ENCODE measurements at regions not wholly inside any gene's neighbourhood (a gene's known extent, or its start where the extent isn't known, plus 50 kb on each side); places are given as distances from the start of the nearest gene placed in this dataset.

DNA sequence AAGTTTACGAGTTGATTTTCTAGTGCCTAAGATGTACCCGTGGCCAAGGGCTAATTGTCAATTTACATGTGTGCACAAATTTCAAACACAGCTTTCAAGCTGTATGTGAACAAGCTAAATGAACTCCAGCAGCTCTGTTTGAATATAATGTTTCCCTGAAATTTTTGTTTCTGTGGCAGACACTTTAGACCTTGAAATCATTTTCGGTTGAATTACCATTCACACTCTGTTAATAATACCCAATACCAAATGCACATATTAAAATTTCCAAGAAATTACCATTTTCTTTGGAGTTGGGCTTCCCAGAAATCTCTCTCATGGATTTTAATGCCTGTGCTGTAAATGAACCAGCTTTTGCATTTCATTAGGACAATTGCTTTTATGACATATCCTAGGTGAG, 506.1 kb upstream of the ID4 start:
- Histone ChIP-seq H4K20me1 (ENCODE audit: low read depth, low read length) (no peaks in the 10 kb centered on the region), H3K79me2 (ENCODE audit: insufficient read depth, low read length) (no peaks in the 10 kb centered on the region), H3K9me2 (replicated peaks; ENCODE audit: insufficient read depth, low read length) (no peaks in the 10 kb centered on the region), H2AFZ (ENCODE audit: low read depth, low read length, severe bottlenecking) (no peak overlapping the region), H3K36me3 (ENCODE audit: low read length) (no peaks in the 10 kb centered on the region), H3K27me3 (ENCODE audit: low read length) (no peaks in the 10 kb centered on the region), H3K9me3 (ENCODE audit: insufficient read depth, low read length) (no peaks in the 10 kb centered on the region), H3K4me2 (ENCODE audit: low read depth, low read length, poor library complexity, severe bottlenecking) (no peak overlapping the region), H3F3A (ENCODE audit: insufficient read depth) (no peaks in the 10 kb centered on the region), H3K4me3 (ENCODE audit: insufficient read depth, low read length, poor library complexity, severe bottlenecking) (no peak overlapping the region), H3K27ac (ENCODE audit: low read depth, low read length) (no peak overlapping the region), H3K9ac (ENCODE audit: low read length) (no peak overlapping the region)
- TF ChIP-seq, protein P1, sequence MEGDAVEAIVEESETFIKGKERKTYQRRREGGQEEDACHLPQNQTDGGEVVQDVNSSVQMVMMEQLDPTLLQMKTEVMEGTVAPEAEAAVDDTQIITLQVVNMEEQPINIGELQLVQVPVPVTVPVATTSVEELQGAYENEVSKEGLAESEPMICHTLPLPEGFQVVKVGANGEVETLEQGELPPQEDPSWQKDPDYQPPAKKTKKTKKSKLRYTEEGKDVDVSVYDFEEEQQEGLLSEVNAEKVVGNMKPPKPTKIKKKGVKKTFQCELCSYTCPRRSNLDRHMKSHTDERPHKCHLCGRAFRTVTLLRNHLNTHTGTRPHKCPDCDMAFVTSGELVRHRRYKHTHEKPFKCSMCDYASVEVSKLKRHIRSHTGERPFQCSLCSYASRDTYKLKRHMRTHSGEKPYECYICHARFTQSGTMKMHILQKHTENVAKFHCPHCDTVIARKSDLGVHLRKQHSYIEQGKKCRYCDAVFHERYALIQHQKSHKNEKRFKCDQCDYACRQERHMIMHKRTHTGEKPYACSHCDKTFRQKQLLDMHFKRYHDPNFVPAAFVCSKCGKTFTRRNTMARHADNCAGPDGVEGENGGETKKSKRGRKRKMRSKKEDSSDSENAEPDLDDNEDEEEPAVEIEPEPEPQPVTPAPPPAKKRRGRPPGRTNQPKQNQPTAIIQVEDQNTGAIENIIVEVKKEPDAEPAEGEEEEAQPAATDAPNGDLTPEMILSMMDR (IDR thresholded peaks at IDR 0.05; ENCODE audit: insufficient read depth, low read length, poor library complexity, severe bottlenecking), result no peak
- no peak for TF ChIP-seq EZH2phosphoT487 (conservative IDR thresholded peaks at IDR 0.05; ENCODE audit: low read length)

DNA sequence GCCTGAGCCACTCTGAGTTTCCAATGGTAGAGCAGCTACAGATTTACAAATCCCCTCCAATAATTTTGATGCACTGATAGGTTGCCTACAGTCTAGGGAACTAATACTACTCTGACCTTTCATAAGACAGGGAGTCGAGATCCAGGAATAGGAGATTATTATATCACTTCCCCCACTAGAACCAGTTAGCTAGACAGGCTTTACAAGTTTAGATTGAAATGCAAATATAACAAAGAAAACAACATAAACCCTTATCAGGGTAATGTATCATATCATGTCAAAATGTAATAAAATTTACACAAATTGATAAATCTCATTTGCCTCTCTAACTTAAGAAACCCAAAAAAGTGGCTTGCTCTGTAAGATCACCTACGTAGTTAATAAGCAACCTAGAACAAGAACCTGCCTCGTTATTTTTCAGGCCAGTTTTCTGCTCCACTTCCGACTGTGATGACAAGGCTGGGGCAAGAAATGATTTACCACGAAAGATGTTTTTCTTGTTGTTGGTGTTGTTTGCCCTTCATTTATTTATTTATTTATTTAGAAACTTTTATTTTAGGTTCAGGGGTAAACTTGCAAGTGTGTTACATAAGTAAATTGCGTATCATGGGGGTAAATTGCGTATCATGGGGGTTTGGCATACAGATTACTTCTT, 504.2 kb upstream of the ID4 start:
- H3K9ac ChIP-seq (ENCODE audit: low read length), result no peak overlapping the region
- H3K27me3 ChIP-seq (ENCODE audit: low read length), result no peaks in the 10 kb centered on the region
- H2AFZ ChIP-seq (ENCODE audit: low read depth, low read length, severe bottlenecking), result no peak overlapping the region
- no peaks in the 10 kb centered on the region for H3K79me2 ChIP-seq (ENCODE audit: insufficient read depth, low read length)
- H3K36me3 ChIP-seq (ENCODE audit: low read length), result no peaks in the 10 kb centered on the region
- no peaks in the 10 kb centered on the region for H3K9me2 ChIP-seq (replicated peaks; ENCODE audit: insufficient read depth, low read length)
- no peaks in the 10 kb centered on the region for H4K20me1 ChIP-seq (ENCODE audit: low read depth, low read length)
- H3K9me3 ChIP-seq (ENCODE audit: insufficient read depth, low read length), result no peaks in the 10 kb centered on the region
- H3K27ac ChIP-seq (ENCODE audit: low read depth, low read length), result no peak overlapping the region
- TF ChIP-seq EZH2phosphoT487 (conservative IDR thresholded peaks at IDR 0.05; ENCODE audit: low read length), result no peak
- TF ChIP-seq, protein P1 (IDR thresholded peaks at IDR 0.05; ENCODE audit: insufficient read depth, low read length, poor library complexity, severe bottlenecking), result no peak
- no peak overlapping the region for H3K4me3 ChIP-seq (ENCODE audit: insufficient read depth, low read length, poor library complexity, severe bottlenecking)
- no peaks in the 10 kb centered on the region for H3F3A ChIP-seq (ENCODE audit: insufficient read depth)
- H3K4me2 ChIP-seq (ENCODE audit: low read depth, low read length, poor library complexity, severe bottlenecking), result no peak overlapping the region

DNA sequence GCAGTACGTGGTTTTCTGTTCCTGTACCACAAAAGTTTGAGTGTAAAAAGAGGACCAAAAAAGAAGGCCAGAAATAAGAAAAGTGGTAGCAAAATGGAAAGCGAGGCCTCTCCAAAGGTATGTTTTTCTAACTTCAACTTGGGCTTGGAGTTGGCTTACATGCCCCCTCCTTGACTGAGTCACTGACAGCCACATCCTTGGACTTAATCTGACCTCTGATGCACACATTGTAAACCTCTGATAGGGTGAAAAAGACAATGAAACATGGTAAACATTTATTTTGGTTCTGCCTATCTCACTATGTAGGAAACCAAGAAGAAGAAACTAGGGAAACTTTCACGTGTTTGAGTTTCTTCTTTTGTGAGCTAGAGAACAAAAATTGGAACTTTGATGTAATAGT, 503.2 kb upstream of the ID4 start:
- TF ChIP-seq, protein P1 (IDR thresholded peaks at IDR 0.05; ENCODE audit: insufficient read depth, low read length, poor library complexity, severe bottlenecking), result no peak
- TF ChIP-seq EZH2phosphoT487 (conservative IDR thresholded peaks at IDR 0.05; ENCODE audit: low read length), result no peak
- no peaks in the 10 kb centered on the region for H3K27me3 ChIP-seq (ENCODE audit: low read length)

More for the DNA sequence above, 503.2 kb upstream of the ID4 start:
- H3K9ac ChIP-seq (ENCODE audit: low read length), result no peak overlapping the region
- no peaks in the 10 kb centered on the region for H4K20me1 ChIP-seq (ENCODE audit: low read depth, low read length)
- no peaks in the 10 kb centered on the region for H3K79me2 ChIP-seq (ENCODE audit: insufficient read depth, low read length)
- H3K9me2 ChIP-seq (replicated peaks; ENCODE audit: insufficient read depth, low read length), result no peaks in the 10 kb centered on the region
- H2AFZ ChIP-seq (ENCODE audit: low read depth, low read length, severe bottlenecking), result no peak overlapping the region
- no peak overlapping the region for H3K27ac ChIP-seq (ENCODE audit: low read depth, low read length)
- H3F3A ChIP-seq (ENCODE audit: insufficient read depth), result no peaks in the 10 kb centered on the region
- no peak overlapping the region for H3K4me2 ChIP-seq (ENCODE audit: low read depth, low read length, poor library complexity, severe bottlenecking)
- no peaks in the 10 kb centered on the region for H3K36me3 ChIP-seq (ENCODE audit: low read length)
- H3K4me3 ChIP-seq (ENCODE audit: insufficient read depth, low read length, poor library complexity, severe bottlenecking), result no peak overlapping the region
- H3K9me3 ChIP-seq (ENCODE audit: insufficient read depth, low read length), result no peaks in the 10 kb centered on the region
